ENCODE measurements at regions not wholly inside any gene's neighbourhood (a gene's known extent, or its start where the extent isn't known, plus 50 kb on each side); places are given as distances from the start of the nearest gene placed in this dataset.

GRCh38 chr3:180743813-180744590 is 64.7 kb upstream of the CCDC39 start:
- TF ChIP-seq CTCF (conservative IDR thresholded peaks at IDR 0.05; ENCODE audit: low read length) (no peak), EZH2phosphoT487 (IDR thresholded peaks at IDR 0.05; ENCODE audit: borderline replicate concordance, low read depth, low read length) (no peak)
